GM23338 (cell line): ENCODE measurements at regions not wholly inside any gene's neighbourhood (a gene's known extent, or its start where the extent isn't known, plus 50 kb on each side); places are given as distances from the start of the nearest gene placed in this dataset.

Experiments used
- ATAC-seq: fragments of 200-7000 bp; cut with Tn5 transposase; 3 replicates; pipeline ENCODE4 v1.9.1; 2020
- DNase-seq: peaks from one replicate; pipeline ENCODE4 v3.0.0-alpha.2; 2015; ENCODE audit warnings: low spot score
- H2AFZ ChIP-seq: fragments of 200-600 bp; sonication (generic); 2 replicates; pipeline ENCODE4 v1.8.0; 2016; ENCODE audit warnings: antibody characterized with exemption, mild to moderate bottlenecking, moderate library complexity
- H3F3A ChIP-seq: fragments of 200-600 bp; sonication (generic); replicated peaks from 2 replicates; pipeline ENCODE4 v1.8.0; 2017; ENCODE audit warnings: antibody characterized with exemption, mixed run types, low read depth
- H3K27ac ChIP-seq: fragments of 200-600 bp; sonication (generic); 2 replicates; pipeline ENCODE4 v1.6.1; 2016; ENCODE audit warnings: low read depth
- H3K27me3 ChIP-seq: fragments of 200-600 bp; sonication (generic); 2 replicates; pipeline ENCODE4 v1.8.0; 2016; ENCODE audit warnings: mild to moderate bottlenecking, mixed run types, moderate library complexity; ENCODE audit not compliant: insufficient read depth
- H3K36me3 ChIP-seq: fragments of 200-600 bp; sonication (generic); 2 replicates; pipeline ENCODE4 v1.8.0; 2016; ENCODE audit warnings: mild to moderate bottlenecking; ENCODE audit not compliant: insufficient read depth
- H3K4me1 ChIP-seq: fragments of 200-600 bp; sonication (generic); 2 replicates; pipeline ENCODE4 v1.8.0; 2016; ENCODE audit warnings: mild to moderate bottlenecking, moderate library complexity; ENCODE audit not compliant: insufficient read depth
- H3K4me2 ChIP-seq: fragments of 200-600 bp; sonication (generic); 2 replicates; pipeline ENCODE4 v1.7.1; 2017; ENCODE audit warnings: mixed run types
- H3K4me3 ChIP-seq: fragments of 200-600 bp; sonication (generic); 2 replicates; pipeline ENCODE4 v1.6.1; 2016; ENCODE audit warnings: mixed run types
- H3K79me2 ChIP-seq: fragments of 200-600 bp; sonication (generic); replicated peaks from 2 replicates; pipeline ENCODE4 v1.8.0; 2017; ENCODE audit warnings: mild to moderate bottlenecking; ENCODE audit not compliant: insufficient read depth
- H3K9me2 ChIP-seq: fragments of 200-600 bp; sonication (generic); 2 replicates; pipeline ENCODE4 v1.8.0; 2017; ENCODE audit not compliant: insufficient read depth
- H4K20me1 ChIP-seq: fragments of 200-600 bp; sonication (generic); replicated peaks from 2 replicates; pipeline ENCODE4 v1.8.0; 2017; ENCODE audit warnings: mild to moderate bottlenecking; ENCODE audit not compliant: insufficient read depth
- H3K27ac Mint-ChIP-seq: 2 replicates; pipeline ENCODE4 v1.8.0; 2020; ENCODE audit warnings: inconsistent platforms, mild to moderate bottlenecking, moderate library complexity, mixed read lengths
- H3K27me3 Mint-ChIP-seq: 3 replicates; pipeline ENCODE4 v1.8.0; 2022; ENCODE audit warnings: low read depth, mild to moderate bottlenecking, moderate library complexity, mixed read lengths, inconsistent platforms; ENCODE audit not compliant: insufficient read depth, poor library complexity
- H3K36me3 Mint-ChIP-seq: 3 replicates; pipeline ENCODE4 v1.8.0; 2021; ENCODE audit warnings: low read depth, mild to moderate bottlenecking, inconsistent platforms, moderate library complexity, mixed read lengths
- H3K4me1 Mint-ChIP-seq: 3 replicates; pipeline ENCODE4 v1.8.0; 2020; ENCODE audit warnings: mild to moderate bottlenecking, inconsistent platforms, mixed read lengths
- H3K4me3 Mint-ChIP-seq: 3 replicates; pipeline ENCODE4 v1.8.0; 2021; ENCODE audit warnings: moderate library complexity, mild to moderate bottlenecking, inconsistent platforms, mixed read lengths
- H3K9me3 Mint-ChIP-seq: 3 replicates; pipeline ENCODE4 v1.8.0; 2020; ENCODE audit warnings: moderate library complexity, mild to moderate bottlenecking, inconsistent platforms, mixed read lengths
- CREB1 ChIP-seq: fragments of 250-450 bp; sonication (Bioruptor Pico); IDR thresholded peaks from 2 replicates; pipeline ENCODE4 v1.5.0; 2020; ENCODE audit warnings: low read depth, mild to moderate bottlenecking, moderate library complexity
- EZH2 ChIP-seq: fragments of 200-600 bp; sonication (generic); IDR thresholded peaks from one replicate; pipeline ENCODE4 v1.8.0; 2017; ENCODE audit warnings: antibody characterized with exemption, mild to moderate bottlenecking, low read depth; ENCODE audit not compliant: unreplicated experiment
- JUNB ChIP-seq: IDR thresholded peaks from one replicate; pipeline ENCODE4 v1.6.1; 2016; ENCODE audit warnings: antibody characterized with exemption; ENCODE audit not compliant: unreplicated experiment
- NANOG ChIP-seq: IDR thresholded peaks from 2 replicates; pipeline ENCODE4 v1.6.1; 2016; ENCODE audit warnings: antibody characterized with exemption, borderline replicate concordance
- STAT1 ChIP-seq: IDR thresholded peaks from one replicate; pipeline ENCODE4 v1.6.1; 2016; ENCODE audit warnings: antibody characterized with exemption; ENCODE audit not compliant: unreplicated experiment
- ZNF331 ChIP-seq: fragments of 250-450 bp; sonication (Bioruptor Pico); IDR thresholded peaks from 2 replicates; pipeline ENCODE4 v1.5.0; 2020; ENCODE audit warnings: low read depth, mild to moderate bottlenecking, moderate library complexity
- TF ChIP-seq, protein P1 (sequence below), 2 experiments: fragments of 200-600 bp in 1 of 2; sonication (generic) in 1 of 2; conservative IDR thresholded peaks; 2 replicates each; pipeline versions ENCODE4 v1.5.1 to v1.6.1; 2016 to 2017; ENCODE audit warnings: antibody characterized with exemption in 2 of 2, low read depth in 2 of 2, mild to moderate bottlenecking in 2 of 2, moderate library complexity in 1 of 2
- TF ChIP-seq, protein P2 (sequence below): IDR thresholded peaks from 2 replicates; pipeline ENCODE4 v1.6.1; 2016; ENCODE audit warnings: antibody characterized with exemption
- TF ChIP-seq, protein P3 (sequence below): IDR thresholded peaks from one replicate; pipeline ENCODE4 v1.6.1; 2018; ENCODE audit warnings: antibody characterized with exemption; ENCODE audit not compliant: unreplicated experiment

DNA sequence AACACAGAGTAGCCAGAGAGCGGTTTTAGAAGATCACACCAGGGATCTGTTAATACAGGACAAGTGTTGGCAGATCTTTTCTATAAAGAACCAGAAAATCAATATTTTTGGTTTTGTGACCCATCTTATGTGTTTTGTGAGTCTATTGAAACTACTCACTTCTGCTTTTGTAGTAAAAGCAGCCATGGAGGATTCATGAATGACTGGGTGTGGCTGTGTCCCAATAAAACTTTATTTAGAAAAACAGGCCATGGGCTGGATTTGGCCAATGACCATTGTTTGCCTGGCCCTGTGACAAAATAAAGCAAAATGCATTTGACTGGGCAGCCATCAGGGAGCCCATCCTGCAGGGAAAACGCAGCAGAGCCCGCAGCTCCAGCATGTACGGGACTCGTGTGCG, 99.9 kb upstream of the ADRA2C start (continued):
- TF ChIP-seq, protein P1, sequence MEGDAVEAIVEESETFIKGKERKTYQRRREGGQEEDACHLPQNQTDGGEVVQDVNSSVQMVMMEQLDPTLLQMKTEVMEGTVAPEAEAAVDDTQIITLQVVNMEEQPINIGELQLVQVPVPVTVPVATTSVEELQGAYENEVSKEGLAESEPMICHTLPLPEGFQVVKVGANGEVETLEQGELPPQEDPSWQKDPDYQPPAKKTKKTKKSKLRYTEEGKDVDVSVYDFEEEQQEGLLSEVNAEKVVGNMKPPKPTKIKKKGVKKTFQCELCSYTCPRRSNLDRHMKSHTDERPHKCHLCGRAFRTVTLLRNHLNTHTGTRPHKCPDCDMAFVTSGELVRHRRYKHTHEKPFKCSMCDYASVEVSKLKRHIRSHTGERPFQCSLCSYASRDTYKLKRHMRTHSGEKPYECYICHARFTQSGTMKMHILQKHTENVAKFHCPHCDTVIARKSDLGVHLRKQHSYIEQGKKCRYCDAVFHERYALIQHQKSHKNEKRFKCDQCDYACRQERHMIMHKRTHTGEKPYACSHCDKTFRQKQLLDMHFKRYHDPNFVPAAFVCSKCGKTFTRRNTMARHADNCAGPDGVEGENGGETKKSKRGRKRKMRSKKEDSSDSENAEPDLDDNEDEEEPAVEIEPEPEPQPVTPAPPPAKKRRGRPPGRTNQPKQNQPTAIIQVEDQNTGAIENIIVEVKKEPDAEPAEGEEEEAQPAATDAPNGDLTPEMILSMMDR (conservative IDR thresholded peaks at IDR 0.05; ENCODE audit: low read depth in 2 of 2), result no peak
- TF ChIP-seq NANOG (no peak), ZNF331 (no peak), CREB1 (no peak), JUNB (no peak)
- TF ChIP-seq, protein P2, sequence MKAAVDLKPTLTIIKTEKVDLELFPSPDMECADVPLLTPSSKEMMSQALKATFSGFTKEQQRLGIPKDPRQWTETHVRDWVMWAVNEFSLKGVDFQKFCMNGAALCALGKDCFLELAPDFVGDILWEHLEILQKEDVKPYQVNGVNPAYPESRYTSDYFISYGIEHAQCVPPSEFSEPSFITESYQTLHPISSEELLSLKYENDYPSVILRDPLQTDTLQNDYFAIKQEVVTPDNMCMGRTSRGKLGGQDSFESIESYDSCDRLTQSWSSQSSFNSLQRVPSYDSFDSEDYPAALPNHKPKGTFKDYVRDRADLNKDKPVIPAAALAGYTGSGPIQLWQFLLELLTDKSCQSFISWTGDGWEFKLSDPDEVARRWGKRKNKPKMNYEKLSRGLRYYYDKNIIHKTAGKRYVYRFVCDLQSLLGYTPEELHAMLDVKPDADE, result no peak
- TF ChIP-seq, protein P3, sequence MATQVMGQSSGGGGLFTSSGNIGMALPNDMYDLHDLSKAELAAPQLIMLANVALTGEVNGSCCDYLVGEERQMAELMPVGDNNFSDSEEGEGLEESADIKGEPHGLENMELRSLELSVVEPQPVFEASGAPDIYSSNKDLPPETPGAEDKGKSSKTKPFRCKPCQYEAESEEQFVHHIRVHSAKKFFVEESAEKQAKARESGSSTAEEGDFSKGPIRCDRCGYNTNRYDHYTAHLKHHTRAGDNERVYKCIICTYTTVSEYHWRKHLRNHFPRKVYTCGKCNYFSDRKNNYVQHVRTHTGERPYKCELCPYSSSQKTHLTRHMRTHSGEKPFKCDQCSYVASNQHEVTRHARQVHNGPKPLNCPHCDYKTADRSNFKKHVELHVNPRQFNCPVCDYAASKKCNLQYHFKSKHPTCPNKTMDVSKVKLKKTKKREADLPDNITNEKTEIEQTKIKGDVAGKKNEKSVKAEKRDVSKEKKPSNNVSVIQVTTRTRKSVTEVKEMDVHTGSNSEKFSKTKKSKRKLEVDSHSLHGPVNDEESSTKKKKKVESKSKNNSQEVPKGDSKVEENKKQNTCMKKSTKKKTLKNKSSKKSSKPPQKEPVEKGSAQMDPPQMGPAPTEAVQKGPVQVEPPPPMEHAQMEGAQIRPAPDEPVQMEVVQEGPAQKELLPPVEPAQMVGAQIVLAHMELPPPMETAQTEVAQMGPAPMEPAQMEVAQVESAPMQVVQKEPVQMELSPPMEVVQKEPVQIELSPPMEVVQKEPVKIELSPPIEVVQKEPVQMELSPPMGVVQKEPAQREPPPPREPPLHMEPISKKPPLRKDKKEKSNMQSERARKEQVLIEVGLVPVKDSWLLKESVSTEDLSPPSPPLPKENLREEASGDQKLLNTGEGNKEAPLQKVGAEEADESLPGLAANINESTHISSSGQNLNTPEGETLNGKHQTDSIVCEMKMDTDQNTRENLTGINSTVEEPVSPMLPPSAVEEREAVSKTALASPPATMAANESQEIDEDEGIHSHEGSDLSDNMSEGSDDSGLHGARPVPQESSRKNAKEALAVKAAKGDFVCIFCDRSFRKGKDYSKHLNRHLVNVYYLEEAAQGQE, result no peak

DNA sequence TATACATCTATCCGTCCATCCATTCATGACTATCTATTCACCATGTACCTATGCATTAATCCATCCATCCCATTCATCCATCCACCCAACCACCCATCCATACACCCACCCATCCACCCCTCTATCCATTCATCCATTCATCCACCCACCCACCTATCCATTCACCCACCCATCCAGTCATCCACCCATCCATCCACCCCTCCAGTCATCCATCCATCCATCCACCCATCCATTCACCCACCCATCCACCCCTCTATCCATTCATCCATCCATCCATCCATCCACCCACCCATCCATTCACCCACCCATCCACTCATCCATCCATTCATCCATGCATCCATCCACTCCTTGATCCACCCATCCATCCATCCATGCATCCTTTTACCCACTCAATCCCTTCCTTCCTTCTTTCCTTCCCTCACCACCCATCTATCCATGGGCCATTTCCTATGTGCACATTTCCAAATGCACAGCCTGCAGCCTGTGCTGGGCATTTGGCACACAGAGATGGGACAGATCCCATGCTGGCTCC, 100.8 kb upstream of the ADRA2C start:
- TF ChIP-seq STAT1, result no peak
- no peak for TF ChIP-seq EZH2
- H3K9me3 Mint-ChIP-seq, result peaks cover 4% of the 10 kb centered on the region; the same call in 1 of the 3 replicates
- no peak overlapping the region for H3K27ac Mint-ChIP-seq
- no peak overlapping the region for H3K4me2 ChIP-seq
- H3K79me2 ChIP-seq, result no peaks in the 10 kb centered on the region
- H3K27me3 ChIP-seq, result no peaks in the 10 kb centered on the region
- H3K36me3 ChIP-seq, result no peaks in the 10 kb centered on the region
- H3K4me1 ChIP-seq, result no peaks in the 10 kb centered on the region
- H3K36me3 Mint-ChIP-seq, result no peaks in the 10 kb centered on the region
- no peak overlapping the region for H3K4me3 Mint-ChIP-seq
- H3K4me1 Mint-ChIP-seq, result peaks cover 4% of the 10 kb centered on the region; the same call in 2 of the 3 replicates
- H3K4me3 ChIP-seq, result no peak overlapping the region
- no peaks in the 10 kb centered on the region for H3K9me2 ChIP-seq
- H2AFZ ChIP-seq, result no peak overlapping the region
- ATAC-seq, result no peak
- DNase-seq, result no peak
- no peaks in the 10 kb centered on the region for H4K20me1 ChIP-seq
- H3F3A ChIP-seq, result no peaks in the 10 kb centered on the region
- no peak overlapping the region for H3K27ac ChIP-seq
- peaks cover 14% of the 10 kb centered on the region for H3K27me3 Mint-ChIP-seq
